A172 (cell line): ENCODE measurements at regions not wholly inside any gene's neighbourhood (a gene's known extent, or its start where the extent isn't known, plus 50 kb on each side); places are given as distances from the start of the nearest gene placed in this dataset.
"Not testable (repeated sequence)": the region's sequence is repeated elsewhere in the genome, so short reads cannot be mapped to it uniquely, and the experiment has no call there.

ENCODE experiments used
- DNase-seq: peaks from one replicate; pipeline ENCODE4 v3.0.0-alpha.2; 2015; ENCODE audit warnings: low spot score

DNA sequence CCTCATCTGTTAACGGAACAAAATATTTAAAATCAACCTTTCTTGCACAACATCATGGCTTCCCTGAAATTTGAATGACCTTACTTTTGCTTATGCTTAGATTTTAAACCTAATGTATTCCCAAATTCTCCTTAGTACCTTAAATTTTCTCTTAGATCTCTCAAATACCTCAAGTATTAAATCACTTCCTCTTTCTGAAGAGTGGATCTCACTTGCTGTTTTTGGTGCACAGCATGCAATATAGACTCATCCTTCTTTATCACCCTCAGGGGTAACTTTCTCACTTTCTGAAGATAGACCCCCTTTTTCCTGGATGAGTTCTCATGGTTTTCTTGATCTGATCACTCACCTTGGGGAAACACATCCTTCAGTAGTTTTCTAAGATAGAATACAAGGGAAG, 871.7 kb downstream of the DACH1 start:
- DNase-seq = no peak

DNA sequence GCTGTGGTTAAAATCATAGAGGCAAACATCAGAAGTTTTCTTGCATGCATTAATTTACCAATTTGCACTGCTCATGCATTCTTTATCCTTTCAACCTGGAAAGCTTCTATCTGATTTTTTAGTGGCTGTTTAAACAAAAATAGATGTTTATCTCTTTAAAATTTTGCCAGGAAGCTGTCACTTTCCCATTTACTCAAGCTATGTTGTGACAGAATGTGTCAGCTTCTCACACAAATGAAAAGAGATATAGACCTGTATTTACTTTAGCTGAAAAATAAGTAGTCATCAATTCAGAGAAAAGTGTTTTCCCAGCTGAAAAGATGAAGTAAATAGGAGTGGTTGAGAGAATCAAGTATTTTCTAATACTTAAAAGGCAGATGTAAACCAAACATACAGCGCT, 872.8 kb downstream of the DACH1 start:
- DNase-seq = no peak

DNA sequence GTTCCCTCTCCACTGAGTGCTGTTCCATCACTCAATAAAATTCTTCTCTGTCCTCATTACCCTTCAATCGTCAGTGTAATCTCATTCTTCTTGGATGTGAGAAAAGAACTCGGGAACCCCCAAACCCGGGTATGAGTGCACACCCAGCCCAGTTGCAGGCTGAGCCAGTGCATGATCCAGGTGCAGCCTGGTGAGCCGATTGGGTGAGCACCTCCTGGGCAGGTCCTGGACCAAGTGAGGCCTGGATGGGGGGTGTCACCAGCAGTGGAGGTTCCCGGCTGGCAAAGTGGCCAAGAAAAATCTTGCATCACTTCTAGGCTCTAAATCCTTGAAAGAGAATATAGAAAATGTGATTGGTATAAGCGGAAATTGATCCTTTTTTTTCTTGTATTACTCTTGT, 878.8 kb upstream of the KLHL1 start:
- DNase-seq = no peak

DNA sequence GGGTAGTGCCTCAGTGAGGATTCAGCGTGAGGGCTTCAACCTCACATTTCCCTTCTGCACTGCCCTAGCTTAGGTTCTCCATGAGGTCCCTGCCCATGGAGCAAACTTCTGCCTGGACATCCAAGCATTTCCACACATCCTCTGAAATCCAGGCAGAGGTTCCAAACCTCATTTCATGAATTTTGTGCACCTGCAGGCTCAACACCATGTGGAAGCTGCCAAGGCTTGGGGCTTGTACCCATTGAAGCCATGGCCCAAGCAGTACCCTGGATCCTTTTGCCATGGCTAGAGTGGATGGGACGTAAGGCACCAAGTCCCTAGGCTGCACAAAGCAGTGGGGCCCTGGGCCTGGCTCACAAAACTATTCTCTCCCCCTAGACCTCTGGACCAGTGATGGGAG, 877.1 kb upstream of the KLHL1 start:
- DNase-seq = no peak

DNA sequence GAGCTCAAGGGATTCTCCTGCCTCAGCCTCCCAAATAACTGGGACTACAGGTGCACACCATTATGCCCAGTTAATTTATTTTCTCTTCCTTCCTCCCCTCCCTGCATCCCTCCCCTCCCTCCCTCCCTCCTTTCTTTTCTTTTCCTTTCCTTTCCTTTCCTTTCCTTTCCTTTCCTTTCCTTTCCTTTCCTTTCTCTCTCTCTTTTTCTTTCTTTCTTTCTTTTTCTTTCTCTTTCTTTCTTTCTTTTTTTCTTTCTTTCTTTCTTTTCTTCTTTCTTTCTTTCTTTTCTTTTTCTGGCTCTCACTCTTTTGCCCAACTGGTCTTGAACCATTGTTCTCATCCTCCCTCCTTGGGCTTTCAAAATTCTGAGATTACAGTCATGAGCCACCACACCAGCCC, 873.0 kb upstream of the KLHL1 start:
- not testable (repeated sequence) for DNase-seq

DNA sequence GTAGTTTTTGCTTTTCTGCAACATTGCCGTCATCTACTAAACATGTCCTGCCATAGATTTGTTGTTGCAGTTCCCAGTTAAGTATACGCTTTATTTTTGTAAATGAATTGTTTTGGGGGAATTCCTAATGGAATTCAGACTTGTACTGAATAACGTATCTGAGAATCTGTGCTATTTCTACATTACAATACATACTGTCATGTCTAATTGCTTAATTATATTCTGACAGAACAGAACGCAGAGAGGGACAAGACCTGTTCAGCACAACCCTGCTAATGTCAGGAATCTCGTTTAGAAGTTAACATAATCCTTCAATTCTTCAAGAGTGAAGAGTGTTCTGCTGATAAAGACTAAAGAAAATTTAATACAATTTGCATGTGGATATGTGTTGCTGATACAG, 861.1 kb upstream of the KLHL1 start:
- no peak for DNase-seq

DNA sequence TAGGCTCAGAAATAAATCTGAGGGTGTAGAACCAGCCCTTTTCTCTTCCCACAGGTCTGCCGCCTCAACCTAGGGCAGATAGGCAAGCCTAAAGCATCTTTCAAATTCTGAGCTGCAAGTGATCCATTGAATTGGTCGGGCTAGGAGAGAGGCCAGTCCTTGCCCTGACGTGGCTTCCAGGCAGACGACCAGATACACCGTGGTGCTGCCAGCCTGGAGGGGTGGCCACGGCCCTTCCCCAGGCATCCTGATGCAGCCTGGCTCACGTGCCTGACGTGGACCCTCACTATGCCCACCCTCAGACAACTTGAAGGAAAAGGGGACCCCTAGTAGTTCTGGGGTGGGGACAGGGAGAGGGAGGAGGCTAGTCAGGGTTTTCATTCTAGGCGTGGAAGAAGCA, 859.3 kb upstream of the KLHL1 start:
- no peak for DNase-seq

DNA sequence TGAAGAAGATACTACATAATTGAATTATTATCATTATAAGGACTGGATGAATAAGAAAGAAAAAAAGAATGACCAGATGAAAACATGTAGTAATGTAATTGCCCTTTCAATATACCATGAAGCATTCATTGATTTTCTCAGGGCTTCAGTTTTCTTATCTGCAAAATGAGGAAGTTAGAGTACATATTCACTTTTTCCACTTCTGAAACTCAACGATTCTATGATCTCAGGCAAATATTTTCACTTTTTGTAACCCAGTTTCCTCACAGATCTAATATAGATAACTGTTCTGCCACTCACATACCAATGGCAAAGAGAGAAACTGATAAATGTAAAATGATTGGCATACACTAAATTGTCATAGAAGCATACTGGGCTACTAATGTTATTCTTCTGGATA, 856.6 kb upstream of the KLHL1 start:
- no peak for DNase-seq

DNA sequence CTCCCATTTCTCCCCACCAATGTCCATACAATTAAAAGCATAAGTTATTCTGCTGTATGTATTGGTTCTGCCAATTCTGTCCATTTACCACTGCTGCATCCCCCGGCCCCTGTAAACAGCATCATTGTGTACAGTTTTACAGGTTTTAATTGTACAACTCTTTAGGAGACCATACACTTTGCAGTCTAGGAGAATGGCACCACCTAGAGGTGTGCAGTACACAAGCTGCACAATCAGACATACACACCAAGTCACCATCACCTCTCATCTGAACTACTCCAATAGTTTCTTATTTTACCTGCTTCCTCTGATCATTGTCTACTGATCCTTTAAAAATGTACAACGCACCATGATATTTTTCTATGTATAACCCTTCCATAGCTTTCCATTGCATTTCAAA, 855.9 kb upstream of the KLHL1 start:
- DNase-seq = no peak

DNA sequence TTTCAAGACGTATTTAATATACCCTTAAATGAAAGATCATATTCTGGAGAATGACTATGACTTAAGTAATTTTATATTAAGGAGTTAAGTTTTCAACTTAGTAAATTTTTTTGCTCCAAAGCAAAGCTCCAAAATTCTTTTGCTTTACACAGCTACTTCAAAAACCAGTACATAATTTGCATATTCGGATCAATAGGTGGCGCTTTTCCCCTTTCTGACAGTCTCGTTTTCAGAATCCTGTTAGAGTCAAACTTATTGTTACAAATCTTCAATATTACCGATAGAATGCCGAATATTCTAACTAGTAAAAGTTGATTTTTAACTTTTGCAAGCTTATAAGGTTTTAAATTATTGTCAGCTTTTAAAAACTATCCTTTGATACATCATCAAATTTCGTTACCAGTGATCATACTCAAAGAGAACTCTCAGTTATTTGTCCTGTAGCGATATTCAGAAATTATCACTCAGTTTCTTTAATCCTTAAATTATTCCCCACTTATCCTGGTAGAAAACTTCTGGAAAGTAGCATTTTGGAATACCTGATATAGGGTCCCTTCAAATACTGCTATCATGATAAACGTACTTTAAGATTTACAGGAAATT, 852.7 kb upstream of the KLHL1 start:
- DNase-seq = peak; percentile 16

DNA sequence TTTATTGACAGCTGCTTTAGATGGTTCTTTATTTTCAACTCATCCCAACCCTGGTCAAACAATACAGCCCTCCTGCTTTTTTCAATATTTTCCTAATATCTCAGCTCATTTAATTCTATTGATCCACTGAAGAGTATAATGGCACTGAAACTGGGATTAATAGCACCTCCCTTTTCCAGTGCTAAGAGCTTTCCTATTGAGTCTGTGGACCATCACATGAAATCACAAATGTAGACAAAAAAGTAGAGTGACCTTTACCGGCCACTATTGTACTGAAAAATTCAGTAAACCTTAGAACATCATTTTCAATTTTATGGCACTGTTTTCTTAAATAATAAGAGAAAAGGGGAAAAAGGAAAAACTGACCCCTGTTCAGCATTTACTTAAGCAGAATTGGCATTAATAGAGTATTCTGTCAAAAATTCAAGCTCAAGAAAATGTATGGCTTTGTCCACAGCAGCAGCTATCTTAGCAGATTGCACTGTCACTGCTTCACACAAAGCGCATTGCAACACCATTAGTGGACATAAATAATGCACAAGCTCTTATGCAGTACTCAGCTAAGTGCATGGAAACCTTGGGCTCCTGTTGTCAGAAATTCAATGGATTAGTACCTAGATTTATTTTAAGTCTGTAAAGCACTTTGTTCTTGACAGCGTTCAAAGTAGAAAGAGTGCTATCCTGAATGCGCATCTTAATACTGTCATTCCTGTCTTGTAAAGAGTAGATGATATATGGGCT, 851.0 kb upstream of the KLHL1 start:
- no peak for DNase-seq

DNA sequence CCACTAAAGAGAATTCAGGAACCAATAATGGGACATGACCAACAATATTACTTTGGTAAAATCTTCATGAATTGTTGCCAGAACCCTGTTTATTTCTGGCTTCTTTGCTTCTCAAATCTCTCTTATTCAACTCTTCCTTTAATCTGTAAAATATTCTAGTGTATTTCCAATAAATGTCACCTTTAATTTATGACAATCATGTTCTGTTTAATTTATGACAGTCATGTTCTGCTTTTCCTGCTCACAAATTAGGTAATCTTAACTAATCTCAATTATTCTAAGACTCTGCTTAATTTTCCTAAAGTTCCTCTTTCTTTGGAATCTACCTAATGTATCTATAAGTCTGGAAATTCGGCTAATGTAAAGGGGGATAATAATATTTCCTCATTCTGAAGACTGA, 847.6 kb upstream of the KLHL1 start:
- DNase-seq = no peak

DNA sequence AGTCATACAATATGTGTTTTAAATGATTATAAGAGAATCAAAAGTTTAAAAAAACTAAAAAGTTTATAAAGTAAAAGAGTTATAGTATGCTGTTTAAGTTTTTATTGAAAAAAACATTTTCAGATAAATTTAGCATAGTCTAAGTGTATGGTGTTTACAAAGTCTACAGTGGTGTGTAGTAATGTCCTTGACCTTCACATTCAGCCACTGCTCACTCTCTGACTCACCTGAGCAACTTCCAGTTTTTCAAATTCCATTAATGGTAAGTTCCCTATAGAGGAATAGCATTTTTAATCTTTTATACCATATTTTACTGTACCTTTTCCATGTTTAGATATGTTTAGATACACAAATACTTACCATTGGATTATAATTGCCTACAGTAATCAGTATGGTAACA, 842.4 kb upstream of the KLHL1 start:
- DNase-seq = no peak

DNA sequence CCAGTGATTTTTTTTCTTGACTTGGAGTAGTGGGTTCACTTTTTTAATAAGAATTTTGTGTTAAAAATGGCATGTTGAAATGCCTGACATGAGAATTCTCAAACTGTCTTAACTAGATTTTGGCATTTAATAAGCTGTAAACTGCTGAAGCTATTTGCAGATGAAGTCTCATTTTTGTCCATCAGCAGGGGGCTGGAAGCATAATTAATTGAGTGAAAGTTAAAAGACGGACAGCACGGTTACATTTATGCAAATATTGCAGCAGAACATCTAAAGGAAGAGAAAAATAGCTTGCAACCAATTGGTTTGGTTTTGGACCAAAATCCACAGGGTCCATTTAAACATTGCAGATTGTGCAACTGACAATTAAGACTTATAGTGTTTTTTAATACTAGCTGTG, 837.3 kb upstream of the KLHL1 start:
- no peak for DNase-seq

DNA sequence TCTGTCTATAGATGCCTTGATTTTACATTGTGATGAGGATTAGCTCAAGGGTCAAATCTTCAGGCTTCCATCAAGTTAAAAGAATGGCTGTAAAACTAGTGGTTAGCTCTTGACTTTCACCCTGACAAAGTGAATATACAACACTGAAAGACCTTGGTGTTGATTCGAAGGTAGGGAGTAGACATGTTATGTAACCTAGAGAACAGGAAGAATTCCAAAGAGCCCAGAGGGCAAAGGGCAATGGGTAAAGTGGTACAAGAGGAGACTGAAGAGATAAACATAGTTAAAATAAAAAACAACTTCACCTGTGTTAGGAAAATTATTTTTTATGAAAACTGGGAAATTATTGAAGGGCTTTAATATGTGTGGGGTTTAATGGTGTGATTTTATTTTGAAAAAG, 833.2 kb upstream of the KLHL1 start:
- DNase-seq = no peak

DNA sequence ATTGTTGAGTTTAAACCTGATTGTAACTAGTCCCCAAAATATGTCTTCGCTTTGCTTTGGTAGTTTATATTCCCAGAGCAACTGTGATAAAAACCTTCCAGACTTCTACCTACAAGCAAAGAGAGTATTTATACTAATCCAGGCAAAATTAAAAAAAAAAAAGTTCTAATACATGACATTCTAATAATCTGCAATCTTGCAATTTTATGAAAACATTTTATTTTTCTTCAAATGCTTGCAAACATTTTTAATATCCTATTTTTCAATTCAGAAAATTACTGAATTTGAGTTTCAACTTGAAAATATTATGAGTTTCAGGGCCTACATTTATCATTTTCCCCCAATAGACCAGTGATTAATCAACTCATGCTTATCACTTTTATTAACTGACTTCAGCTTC, 830.2 kb upstream of the KLHL1 start:
- no peak for DNase-seq

DNA sequence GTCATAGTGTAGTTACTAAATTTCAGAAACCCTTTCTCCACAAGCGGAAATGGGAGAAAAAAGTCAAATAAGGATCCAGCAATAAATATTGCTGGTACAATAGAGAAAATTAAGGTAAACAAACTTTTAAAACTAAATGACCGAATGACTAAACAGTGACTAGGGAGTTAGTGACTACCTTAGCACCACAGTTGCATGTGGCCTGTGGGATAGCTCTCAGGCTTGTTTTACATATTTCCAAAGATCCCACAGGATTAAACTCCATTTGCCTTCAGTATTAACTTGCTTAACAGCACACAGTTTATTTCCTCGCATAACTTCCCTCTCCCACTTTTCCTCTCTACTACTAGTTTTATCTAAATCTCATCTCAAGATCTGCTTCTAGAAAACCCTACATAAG, 824.3 kb upstream of the KLHL1 start:
- DNase-seq = no peak

DNA sequence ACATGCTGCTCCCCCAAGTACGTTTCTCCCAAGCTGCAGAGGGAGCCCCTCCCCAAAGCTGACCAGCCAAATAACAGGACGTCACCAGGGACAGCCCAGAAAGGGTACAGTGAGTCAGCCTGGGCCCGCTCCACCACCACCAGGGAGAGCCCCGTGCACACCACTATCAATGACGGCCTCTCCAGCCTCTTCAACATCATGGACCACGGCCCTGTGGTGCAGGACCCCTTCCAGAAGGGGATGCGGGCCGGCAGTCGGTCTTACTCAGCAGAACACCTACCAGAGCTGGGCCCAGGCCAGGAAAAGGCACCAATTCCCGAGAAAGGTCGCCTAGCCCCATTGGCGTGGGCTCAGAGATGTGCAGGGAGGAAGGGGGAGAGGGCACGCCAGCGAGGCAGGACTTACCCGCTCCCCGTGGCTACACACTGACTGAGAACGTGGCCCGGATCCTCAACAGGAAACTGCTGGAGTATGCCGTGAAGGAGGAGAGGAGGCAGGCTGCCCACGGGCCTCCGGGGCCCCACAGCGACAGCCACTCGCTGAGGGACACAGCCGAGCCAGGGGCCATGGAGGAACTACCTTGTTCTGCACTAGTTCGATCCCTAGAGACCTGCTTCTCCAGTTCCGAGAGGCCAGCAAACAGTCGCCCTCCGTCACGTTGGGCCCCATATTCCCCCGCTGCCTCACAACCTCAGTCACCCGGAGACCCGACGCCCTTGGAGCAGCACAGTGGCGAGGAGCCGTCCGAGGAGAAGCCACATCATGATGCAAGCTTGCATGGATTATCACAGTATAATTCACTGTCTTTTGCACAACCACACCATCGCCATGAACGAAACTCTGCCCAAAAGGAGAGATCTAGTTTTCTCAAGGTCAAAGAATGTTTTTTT, 815.9 kb upstream of the KLHL1 start:
- DNase-seq = no peak

DNA sequence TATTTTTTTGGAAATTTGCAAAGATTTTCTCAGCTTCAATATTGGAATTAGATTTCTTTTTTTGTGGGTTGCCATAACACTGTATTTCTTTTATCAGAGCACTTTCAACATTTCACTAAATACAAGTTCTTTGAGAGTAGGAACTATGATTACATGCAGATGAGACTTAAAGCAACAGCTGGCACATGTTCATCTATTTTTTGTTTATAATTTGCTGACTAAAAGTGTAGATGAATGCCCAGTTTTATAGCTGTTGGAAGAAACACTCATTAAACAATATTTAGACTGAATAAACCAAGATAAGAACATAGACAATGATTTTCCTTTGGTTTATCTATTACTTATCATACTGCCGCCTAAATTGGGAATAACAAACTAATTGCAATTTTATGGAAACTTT, 803.0 kb upstream of the KLHL1 start:
- DNase-seq = no peak

DNA sequence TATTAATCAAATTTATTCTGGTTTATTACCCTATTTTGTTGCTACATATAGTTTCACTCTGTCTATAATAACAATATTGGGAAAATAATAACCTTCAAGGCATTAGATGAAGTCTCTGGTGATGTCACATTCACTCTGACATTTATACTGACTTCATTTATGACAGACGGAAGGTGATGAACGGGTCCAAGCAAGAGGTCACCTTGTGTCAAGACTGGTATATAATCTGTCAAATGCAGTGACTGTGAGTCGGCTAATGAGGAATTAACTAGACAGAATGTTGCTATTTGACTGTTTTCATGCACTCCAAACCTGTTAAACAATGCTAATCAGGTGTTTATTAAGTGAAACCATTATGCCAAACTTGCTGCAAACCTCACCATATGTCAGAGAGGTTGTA, 800.5 kb upstream of the KLHL1 start:
- DNase-seq = no peak

DNA sequence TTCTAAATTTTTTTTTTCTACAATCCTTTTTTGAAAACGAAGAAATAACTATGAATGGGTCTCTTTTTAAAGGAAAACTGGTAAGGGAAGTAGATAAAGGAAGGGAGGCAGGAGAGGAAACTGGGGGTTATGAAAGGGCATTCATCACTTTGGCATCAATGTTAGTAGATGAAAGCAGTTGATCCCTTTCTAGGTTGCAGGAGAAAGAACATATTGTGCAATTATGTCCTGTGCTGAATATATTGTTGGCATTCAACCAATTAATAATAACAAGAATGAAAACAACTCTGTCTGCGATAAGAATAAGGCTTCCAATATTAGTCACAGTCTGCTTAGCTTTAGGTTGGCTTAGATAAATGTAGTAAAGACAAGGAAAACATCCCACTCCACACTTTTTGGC, 796.8 kb upstream of the KLHL1 start:
- no peak for DNase-seq

DNA sequence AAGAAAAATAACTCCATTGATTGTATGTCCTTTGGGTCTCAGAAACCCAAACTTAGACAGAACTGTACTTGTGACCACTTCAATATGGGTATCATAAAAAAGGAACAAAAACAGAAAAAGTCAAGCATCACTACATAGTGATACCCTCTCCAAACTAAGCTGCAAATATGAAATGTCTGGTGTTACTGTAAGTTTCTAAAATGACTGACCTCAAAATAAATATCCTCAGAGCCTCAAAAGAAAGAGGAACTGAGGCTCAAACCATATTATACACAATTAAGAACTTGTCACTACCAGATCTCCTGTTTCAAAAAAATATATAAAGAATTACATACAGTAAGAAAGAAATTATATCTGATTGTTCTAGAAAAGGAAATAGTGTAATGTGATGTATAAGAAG, 787.9 kb upstream of the KLHL1 start:
- no peak for DNase-seq

DNA sequence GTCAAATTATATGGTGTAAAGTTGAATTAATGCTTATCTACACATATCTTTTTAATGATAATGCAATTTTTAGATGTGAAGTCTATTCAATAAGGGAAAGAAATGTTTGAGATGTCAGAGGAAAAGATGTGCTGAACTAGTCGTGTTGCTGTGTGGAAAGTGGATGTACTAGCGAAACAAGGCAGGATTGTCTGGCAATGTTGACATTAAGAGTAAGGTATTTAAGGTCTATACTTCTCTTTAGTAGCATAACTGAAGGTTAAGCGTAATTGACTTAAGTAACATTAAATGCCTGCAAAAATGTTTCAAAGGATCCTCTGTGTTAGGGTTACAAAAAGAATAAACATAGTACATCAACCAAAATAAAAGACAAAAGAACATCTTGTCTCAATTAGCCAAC, 787.3 kb upstream of the KLHL1 start:
- no peak for DNase-seq
